ENCODE measurements at regions not wholly inside any gene's neighbourhood (a gene's known extent, or its start where the extent isn't known, plus 50 kb on each side); places are given as distances from the start of the nearest gene placed in this dataset.

DNA sequence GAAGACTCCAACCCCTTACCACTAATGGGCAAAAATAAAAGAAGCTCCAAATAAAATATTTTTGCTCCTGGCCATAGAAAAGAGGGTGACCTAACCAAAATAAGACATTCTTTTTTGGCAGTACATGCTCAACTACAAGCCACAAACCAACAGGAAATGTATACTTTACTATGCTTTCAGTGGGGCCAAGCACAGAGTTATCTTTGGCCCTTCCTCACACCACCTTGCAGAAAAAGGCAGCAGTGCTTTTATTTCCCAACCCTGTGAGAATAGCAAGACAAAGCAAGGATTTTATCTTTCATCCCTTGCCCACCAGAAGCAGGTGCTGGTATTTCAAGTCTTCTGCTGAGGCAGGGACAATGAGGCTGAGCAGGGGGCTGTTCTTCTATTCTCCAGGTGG lies 1493.1 kb downstream of the CDH11 start:
- TF ChIP-seq POLR2AphosphoS5 (IDR thresholded peaks at IDR 0.05) (no peak), RAD21 (conservative IDR thresholded peaks at IDR 0.05) (no peak), CTCF (IDR thresholded peaks at IDR 0.05; ENCODE audit: poor library complexity, severe bottlenecking) (no peak), MXI1 (conservative IDR thresholded peaks at IDR 0.05; ENCODE audit: poor library complexity, severe bottlenecking) (no peak), SMC3 (conservative IDR thresholded peaks at IDR 0.05; ENCODE audit: poor library complexity) (no peak), REST (IDR thresholded peaks at IDR 0.05; ENCODE audit: borderline replicate concordance) (no peak), EZH2 (IDR thresholded peaks at IDR 0.05; ENCODE audit: borderline replicate concordance, insufficient read depth, low read length, poor library complexity, severe bottlenecking) (no peak)
